CD4-positive, alpha-beta T cell (primary cell): ENCODE measurements at regions not wholly inside any gene's neighbourhood (a gene's known extent, or its start where the extent isn't known, plus 50 kb on each side); places are given as distances from the start of the nearest gene placed in this dataset.

Experiments
- ATAC-seq: fragments of 200-7000 bp; cut with Tn5 transposase; one replicate; pipeline ENCODE4 v1.10.0; 2022; ENCODE audit warnings: mild to moderate bottlenecking; ENCODE audit not compliant: poor library complexity
- CTCF ChIA-PET: fragments of 350-600 bp; sonication (Branson Sonifier 250); formaldehyde crosslinking; loops from one replicate; lab custom pipeline; 2021; ENCODE audit warnings: antibody characterized with exemption, inconsistent platforms; lab: Charles Lee
- POLR2A ChIA-PET: fragments of 350-600 bp; sonication (Branson Sonifier 250); formaldehyde crosslinking; loops from one replicate; lab custom pipeline; 2021; ENCODE audit warnings: antibody characterized with exemption, inconsistent platforms; lab: Charles Lee
- DNase-seq, 14 experiments: peaks; one replicate each; pipeline ENCODE4 v3.0.0-alpha.2; 2013 to 2020; ENCODE audit warnings: mixed read lengths in 2 of 14
- H3K27ac ChIP-seq, 2 donors: one replicate each; pipeline versions ENCODE4 v1.5.1 to v1.7.0; 2013; ENCODE audit warnings: low read length in 2 of 2, low read depth in 1 of 2, mild to moderate bottlenecking in 1 of 2
- H3K27me3 ChIP-seq, 2 experiments: 1 replicate in 1 of 2; 2 replicates in 1 of 2; pipeline versions ENCODE4 v1.6.1 to v1.7.0; 2013; ENCODE audit warnings: low read length in 2 of 2, control low read depth in 1 of 2, mild to moderate bottlenecking in 1 of 2, moderate library complexity in 1 of 2; ENCODE audit not compliant: insufficient read depth in 2 of 2, control insufficient read depth in 1 of 2
- H3K36me3 ChIP-seq: one replicate; pipeline ENCODE4 v1.6.1; 2013; ENCODE audit warnings: low read length, control low read depth; ENCODE audit not compliant: insufficient read depth
- H3K4me1 ChIP-seq: one replicate; pipeline ENCODE4 v1.6.1; 2013; ENCODE audit warnings: low read length, control low read depth; ENCODE audit not compliant: insufficient read depth
- H3K4me3 ChIP-seq: one replicate; pipeline ENCODE4 v1.5.1; 2013; ENCODE audit warnings: mild to moderate bottlenecking, low read length, moderate library complexity
- H3K9me3 ChIP-seq, 2 experiments: 1 replicate in 1 of 2; 2 replicates in 1 of 2; pipeline versions ENCODE4 v1.6.1 to v1.7.0; 2013; ENCODE audit warnings: low read length in 2 of 2, mild to moderate bottlenecking in 2 of 2, control low read depth in 1 of 2, moderate library complexity in 1 of 2; ENCODE audit not compliant: control insufficient read depth in 1 of 2, insufficient read depth in 1 of 2
- H3K27ac Mint-ChIP-seq: one replicate; pipeline ENCODE4 v1.8.0; 2020; ENCODE audit warnings: mixed read lengths
- H3K27me3 Mint-ChIP-seq: one replicate; pipeline ENCODE4 v1.8.0; 2021; ENCODE audit warnings: mixed read lengths
- H3K36me3 Mint-ChIP-seq: one replicate; pipeline ENCODE4 v1.8.0; 2021; ENCODE audit warnings: low read depth, mixed read lengths
- H3K4me1 Mint-ChIP-seq: one replicate; pipeline ENCODE4 v1.8.0; 2021; ENCODE audit warnings: low read depth, mixed read lengths
- H3K4me3 Mint-ChIP-seq: one replicate; pipeline ENCODE4 v1.8.0; 2020; ENCODE audit warnings: mild to moderate bottlenecking, mixed read lengths
- H3K9me3 Mint-ChIP-seq: one replicate; pipeline ENCODE4 v1.8.0; 2020; ENCODE audit warnings: mixed read lengths
- CTCF ChIP-seq: fragments of 200-600 bp; IDR thresholded peaks from one replicate; pipeline ENCODE4 v1.8.0; 2022; ENCODE audit warnings: antibody characterized with exemption, mild to moderate bottlenecking
- intact Hi-C, 2 experiments: fragments of 100-400 bp; cut with DNase I in 1 of 2; cut with micrococcal nuclease in 1 of 2; formaldehyde crosslinking; loops; one replicate each; pipeline versions ENCODE4 v1.15.1 to v1.9.0; 2023 to 2025; cut with DNase I, micrococcal nuclease

- Mint-ChIP-seq H3K36me3 (no peaks in the 10 kb centered on the region), H3K4me1 (no peaks in the 10 kb centered on the region), H3K9me3 (no peaks in the 10 kb centered on the region), H3K27me3 (no peaks in the 10 kb centered on the region), H3K27ac (no peak overlapping the region), H3K4me3 (no peak overlapping the region)
- Histone ChIP-seq H3K27me3 (no peaks in the 10 kb centered on the region), H3K27ac (no peak overlapping the region), H3K4me3 (no peak overlapping the region), H3K9me3 (peaks cover 0 to 5% of the 10 kb centered on the region in 2 experiments), H3K4me1 (no peaks in the 10 kb centered on the region), H3K36me3 (no peaks in the 10 kb centered on the region)
- CTCF ChIA-PET: no interaction called here
- no peak for DNase-seq
- POLR2A ChIA-PET: no interaction called here
- intact Hi-C loops: no loop called here
- TF ChIP-seq CTCF: no peak
- no peak for ATAC-seq
These were observed 135.6 kb upstream of the CST7 start for GRCh38 chr20:24813496-24813895.

GRCh38 chr20:24813936-24814335 is 135.1 kb upstream of the CST7 start:
- Mint-ChIP-seq H3K27me3 (no peaks in the 10 kb centered on the region), H3K4me1 (no peaks in the 10 kb centered on the region), H3K4me3 (no peak overlapping the region), H3K27ac (no peak overlapping the region), H3K9me3 (no peaks in the 10 kb centered on the region), H3K36me3 (no peaks in the 10 kb centered on the region)
- ChIA-PET POLR2A (no interaction called here), CTCF (no interaction called here)
- no peaks in the 10 kb centered on the region for H3K36me3 ChIP-seq
- no peak for ATAC-seq
- no peak for TF ChIP-seq CTCF
- H3K4me3 ChIP-seq: no peak overlapping the region
- intact Hi-C loops: no loop called here
- H3K9me3 ChIP-seq: peaks cover 0 to 5% of the 10 kb centered on the region in 2 experiments
- DNase-seq: no peak
- H3K4me1 ChIP-seq: no peaks in the 10 kb centered on the region
- no peak overlapping the region for H3K27ac ChIP-seq
- no peaks in the 10 kb centered on the region for H3K27me3 ChIP-seq

GRCh38 chr20:24814556-24815195 is 134.4 kb upstream of the CST7 start:
- DNase-seq (no peak), ATAC-seq (no peak)
- ChIA-PET POLR2A (no interaction called here), CTCF (no interaction called here)
- no peak overlapping the region for H3K4me3 Mint-ChIP-seq
- Histone ChIP-seq H3K4me1 (no peaks in the 10 kb centered on the region), H3K4me3 (no peak overlapping the region), H3K27me3 (no peaks in the 10 kb centered on the region), H3K27ac (no peak overlapping the region), H3K9me3 (peaks cover 0 to 12% of the 10 kb centered on the region in 2 experiments), H3K36me3 (no peaks in the 10 kb centered on the region)
- TF ChIP-seq CTCF: no peak
- intact Hi-C loops: no loop called here
- H3K9me3 Mint-ChIP-seq: no peaks in the 10 kb centered on the region
- H3K27ac Mint-ChIP-seq: no peak overlapping the region
- no peaks in the 10 kb centered on the region for H3K36me3 Mint-ChIP-seq
- no peaks in the 10 kb centered on the region for H3K4me1 Mint-ChIP-seq
- H3K27me3 Mint-ChIP-seq: no peaks in the 10 kb centered on the region
